GM11168 (cell line): ENCODE measurements at regions not wholly inside any gene's neighbourhood (a gene's known extent, or its start where the extent isn't known, plus 50 kb on each side); places are given as distances from the start of the nearest gene placed in this dataset.

Experiments used
- in situ Hi-C: fragments of 300-500 bp; cut with MboI; formaldehyde crosslinking; loops from one replicate; pipeline ENCODE4 v1.12.0; 2022; ENCODE audit warnings: low sequenced_read_pairs; ENCODE audit not compliant: unreplicated experiment

DNA sequence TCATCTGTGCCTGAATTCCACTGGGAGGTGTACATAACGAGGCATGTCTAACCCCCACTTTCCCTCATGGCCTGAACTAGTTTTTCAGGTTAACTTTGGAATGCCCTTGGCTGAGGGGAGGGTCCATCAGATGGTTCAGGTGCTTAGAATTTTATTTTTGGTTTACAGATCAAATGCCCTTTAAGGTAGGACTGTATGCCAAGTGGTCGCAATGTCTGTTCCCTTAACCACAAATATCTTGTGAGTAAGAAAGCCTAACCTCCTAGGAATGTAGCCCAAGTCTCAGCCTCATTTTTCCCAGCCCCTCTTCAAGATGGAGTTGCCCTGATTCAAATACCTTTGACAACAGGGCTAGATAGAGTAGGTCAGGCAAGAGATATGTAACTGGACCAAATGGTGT is 78.4 kb downstream of the RNASET2 start:
- in situ Hi-C loops = no loop called here

- in situ Hi-C loops = no loop called here
Observed at GRCh38 chr6:166877349-166877748, 79.0 kb downstream of the RNASET2 start.

- in situ Hi-C loops = no loop called here
Observed at GRCh38 chr6:166872531-166873009, 83.8 kb downstream of the RNASET2 start.

- in situ Hi-C loops = no loop called here
Observed at GRCh38 chr6:166870602-166871208, 85.6 kb downstream of the RNASET2 start.

- in situ Hi-C loops = no loop called here
Observed at GRCh38 chr6:166866839-166867637, 89.3 kb downstream of the RNASET2 start.

DNA sequence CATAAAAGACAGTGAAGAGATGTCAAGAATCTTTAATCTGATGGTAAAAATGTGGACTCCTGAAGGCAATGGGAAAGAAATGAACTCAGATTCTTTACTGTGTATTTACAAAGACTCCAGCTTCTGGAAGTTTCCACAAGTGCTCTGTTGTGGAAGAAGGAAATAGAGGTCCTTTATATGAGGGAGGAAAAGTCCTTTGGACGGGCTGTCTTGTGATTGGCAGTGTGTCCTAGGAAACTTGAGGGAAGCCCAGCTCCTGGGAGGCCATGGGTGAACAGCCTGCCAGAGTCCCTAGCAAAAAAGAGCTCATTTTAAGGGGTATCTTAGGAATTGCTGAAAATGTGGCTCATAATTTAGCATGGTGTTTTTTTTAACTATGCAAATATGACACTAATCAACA is 92.0 kb downstream of the RNASET2 start:
- in situ Hi-C loops = no loop called here

DNA sequence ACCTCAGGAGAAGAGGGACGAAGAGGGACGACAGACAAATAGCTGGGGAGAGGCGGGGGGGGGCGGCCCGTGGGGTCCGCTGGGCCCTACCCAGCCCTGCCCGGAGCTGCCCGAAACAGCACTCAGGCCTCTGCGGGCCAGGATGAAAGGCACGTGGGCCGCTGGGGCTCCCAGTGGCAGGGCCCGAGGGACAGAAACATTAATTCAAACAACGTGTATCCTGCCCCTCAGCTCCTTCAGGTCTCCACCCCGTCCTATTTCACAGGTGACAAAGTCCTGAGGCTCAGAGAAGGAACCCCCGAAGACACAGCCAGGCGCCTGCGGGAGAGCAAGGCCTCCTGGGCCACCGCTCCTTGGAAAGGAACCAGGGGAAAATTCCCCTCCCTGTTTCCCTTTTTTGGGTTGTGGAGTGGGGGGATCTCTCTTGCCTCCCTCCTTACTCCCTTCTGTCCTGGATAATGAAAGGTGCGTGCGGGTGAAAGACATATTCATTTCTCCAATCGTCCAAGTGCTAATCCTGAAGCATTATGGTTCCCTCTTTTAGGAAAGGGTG is 93.3 kb downstream of the RNASET2 start:
- in situ Hi-C loops = no loop called here

DNA sequence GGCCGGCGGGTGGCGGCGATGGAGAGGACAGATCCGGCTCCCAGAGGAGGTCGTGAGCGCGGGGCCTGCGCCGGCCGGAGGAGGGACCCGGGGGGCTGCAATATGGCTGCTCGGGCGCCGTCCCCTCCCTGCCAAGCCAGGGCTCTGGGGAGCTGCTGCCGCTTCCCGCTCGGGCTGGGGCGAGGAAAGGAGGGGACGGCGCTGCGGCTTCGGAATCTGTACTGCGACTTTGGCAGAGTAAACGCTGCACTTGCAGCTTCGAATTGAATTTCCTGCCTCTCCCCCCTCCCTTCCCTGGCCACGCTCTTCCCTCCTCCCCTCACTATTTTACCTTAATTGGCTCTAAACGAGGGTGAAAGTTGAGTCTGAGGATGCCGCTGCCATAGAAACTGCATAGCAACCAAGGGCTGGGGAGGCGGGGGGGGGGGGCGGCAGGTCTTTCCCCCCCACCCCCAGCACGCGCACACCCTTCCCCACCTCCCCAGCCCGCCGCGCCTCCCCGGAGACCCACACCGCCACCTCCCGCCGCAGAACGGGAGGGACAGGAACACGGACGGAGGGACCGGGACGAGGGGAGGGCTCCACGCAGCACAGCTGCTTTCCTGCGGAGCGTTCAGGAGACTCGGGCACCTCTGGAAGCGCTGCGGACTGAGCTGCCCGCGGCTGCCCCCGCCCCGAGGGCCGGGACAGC is 93.9 kb downstream of the RNASET2 start:
- in situ Hi-C loops = no loop called here

- in situ Hi-C loops = no loop called here
Observed at GRCh38 chr6:166861961-166862286, 94.4 kb downstream of the RNASET2 start.

DNA sequence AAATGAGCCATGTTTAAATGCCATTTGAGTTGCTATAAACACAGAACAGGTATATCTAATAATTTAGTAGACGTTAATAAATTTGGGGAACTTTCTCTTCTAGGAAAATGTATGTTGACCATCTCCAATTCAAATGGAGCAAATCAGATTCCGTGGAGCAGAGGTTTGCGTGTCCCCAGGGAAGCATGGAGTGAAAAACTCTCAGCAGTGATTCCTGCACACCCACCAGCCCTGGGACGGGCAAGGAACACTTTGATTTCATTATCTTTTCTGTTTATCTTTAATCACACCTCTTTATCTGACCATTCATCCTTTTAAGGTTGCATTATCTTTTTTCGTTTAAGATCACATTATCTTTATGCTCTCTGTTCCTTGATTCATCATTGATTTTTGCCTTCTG is 95.0 kb downstream of the RNASET2 start:
- in situ Hi-C loops = no loop called here

DNA sequence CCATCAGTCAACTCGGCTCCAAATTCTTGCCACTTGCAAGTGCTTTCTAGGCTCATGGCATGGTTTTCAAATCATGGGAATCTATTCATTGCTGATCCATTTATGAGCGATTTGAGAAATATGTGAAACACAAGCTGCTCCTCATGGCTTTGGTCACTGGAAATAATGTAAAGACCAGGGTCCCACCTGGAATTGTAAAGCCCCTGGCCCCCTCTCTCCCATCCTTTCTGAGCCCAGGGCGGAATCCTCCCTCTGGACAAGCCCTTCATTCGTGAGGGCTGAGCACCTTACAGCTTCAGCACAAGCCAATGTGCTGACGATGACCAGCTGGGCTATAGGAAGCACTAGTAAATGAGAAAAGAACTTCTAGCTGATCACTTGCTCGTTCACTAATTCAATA is 96.0 kb downstream of the RNASET2 start:
- in situ Hi-C loops = no loop called here

GRCh38 chr6:166855416-166855815 is 100.9 kb downstream of the RNASET2 start:
- in situ Hi-C loops = no loop called here

DNA sequence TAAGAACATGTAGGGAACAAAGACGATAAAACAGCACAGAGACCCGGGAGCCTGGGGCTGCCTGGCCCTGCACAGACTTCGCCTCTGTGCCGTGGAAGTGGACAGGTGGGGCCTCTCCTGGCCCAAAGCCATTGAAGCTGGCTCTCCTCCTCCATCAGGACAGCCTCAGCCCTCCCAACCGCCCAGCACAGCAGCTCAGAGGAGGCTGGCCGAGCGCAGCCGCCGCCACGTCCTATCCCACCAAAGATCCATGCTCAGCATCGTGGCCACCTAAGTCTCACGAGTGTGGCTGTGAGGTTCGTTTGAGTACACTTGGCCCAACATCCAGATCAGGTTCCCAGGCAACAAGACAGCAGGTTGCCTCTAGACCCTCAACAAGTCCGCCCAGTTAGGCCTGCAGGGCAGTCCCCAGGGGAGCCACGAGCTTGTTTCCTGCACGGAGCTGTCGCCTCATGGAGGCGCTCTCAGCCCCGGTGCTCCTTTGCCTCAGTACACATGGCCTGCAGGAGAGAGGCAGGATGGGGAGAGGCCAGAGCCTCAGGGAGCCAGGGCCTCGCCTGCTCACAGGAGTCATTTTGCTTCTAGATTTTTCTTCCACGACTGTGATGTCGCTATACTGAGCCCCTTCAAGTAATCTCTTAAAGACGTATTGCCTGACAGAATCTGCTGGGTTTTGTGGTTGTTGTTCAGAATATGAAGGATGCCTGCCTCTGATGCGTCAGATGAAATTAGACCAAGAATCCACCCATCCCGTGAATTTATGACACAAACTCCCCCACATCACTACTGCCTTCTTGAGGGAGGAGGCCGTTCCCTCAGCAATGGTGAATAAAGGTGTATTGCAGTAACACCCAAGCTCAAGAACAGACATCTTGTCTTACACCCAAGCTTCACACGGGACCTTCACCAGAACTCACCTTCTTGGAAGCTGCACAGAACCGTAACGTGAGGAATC is 102.7 kb downstream of the RNASET2 start:
- in situ Hi-C loops = no loop called here

DNA sequence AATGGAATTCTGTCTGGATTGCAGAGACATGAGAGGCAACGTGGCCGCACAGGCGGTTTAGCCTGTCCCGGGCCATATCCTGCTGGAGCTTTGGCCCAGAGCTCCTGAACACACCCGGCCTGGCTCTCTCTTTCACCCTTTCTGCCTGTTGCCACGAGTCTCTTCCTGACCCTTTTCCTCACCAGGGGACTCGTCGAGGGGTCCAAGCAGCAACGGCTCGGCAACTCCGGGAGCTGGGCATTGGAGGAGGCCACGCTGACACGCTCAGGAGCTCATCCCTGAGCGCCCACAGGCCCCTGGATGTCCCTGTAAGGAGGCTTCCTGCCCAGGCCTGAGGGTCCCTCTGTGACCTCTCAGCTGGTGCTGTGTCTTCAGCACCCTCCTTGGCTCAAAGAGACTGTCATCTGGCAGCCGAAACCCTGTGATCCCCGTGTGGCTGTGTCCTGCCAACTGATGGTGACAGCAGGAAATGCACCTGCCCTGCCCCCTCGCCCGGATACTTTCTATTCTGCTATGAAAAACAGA is 103.8 kb downstream of the RNASET2 start:
- in situ Hi-C loops = no loop called here

DNA sequence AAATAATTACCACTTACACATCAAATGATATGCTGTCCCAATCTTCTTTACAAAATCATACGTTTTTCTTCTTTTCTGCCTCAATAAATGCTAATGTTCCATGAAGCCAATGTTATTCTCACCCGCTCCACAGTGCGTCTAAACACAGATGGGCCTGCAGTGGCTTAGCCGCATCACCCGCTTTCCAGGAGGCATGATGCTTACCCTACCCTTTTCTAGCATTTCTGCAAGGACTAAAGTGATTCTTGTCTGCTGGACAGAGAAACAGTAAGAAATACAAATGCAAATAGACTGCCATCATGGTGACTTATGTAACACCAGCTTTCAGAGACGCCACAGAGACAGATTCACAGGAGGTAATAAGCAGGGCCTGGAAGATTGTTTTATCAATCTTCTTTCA is 104.4 kb downstream of the RNASET2 start:
- in situ Hi-C loops = no loop called here

DNA sequence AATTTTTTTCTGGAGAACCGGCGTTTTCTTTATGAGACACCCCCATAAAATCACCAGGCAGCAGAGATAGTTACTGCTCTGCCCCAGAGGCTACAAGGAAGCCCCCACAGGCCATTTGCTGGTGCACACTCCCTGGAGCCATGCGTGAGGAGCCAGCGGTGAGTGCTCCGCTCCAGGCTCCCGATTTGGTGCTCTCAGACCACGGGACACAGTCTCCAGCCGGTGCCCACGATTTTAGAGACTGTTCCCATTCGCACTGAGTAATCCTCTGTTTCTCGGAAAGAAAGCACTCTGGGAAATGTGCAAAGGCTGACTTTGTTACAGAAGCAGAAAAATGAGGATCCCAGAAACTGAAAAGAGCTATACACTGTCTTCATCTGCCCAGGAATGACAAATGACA is 104.9 kb downstream of the RNASET2 start:
- in situ Hi-C loops = no loop called here

DNA sequence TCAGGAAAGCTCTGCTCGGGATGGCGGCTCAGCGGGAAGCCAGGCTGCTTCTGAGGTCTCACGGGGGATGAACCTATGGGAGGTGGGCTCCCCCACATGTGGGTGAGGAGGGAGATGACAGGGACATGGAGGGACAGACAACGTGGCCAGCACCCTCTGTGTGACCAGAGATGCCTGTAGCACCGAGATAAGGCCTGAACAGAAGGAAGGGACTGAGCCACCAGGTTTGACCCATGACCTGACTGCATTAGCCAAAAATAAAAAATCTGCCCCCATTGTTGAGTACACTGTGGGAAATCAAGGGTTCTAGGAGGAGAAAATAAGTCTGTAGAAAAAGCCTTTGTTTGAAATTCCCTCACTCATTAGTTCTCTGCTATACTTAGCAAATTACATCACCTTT is 105.7 kb downstream of the RNASET2 start:
- in situ Hi-C loops = no loop called here

DNA sequence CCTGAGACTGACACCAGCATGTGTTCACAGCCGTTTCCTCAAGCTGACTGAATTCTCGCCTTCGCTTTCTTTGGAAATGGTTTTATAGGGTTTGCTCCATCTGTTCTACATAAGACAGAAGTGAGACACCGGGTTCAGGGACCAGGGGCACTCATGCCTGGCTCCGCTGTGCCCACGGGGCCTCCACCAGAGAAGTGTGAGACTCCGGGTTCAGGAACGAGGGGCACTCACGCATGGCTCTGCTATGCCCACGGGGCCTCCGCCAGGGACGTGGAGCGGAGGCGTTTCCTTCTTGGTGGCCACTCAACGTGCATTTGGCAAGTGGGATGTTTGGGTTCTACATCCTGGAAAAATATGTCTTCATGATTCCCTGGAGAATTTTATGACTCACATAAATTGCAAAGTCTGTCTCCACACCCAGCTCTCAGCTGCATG is 106.6 kb downstream of the RNASET2 start:
- in situ Hi-C loops = no loop called here

GRCh38 chr6:166848979-166849748 is 107.2 kb downstream of the RNASET2 start:
- in situ Hi-C loops = no loop called here
